ENCODE measurements at regions not wholly inside any gene's neighbourhood (a gene's known extent, or its start where the extent isn't known, plus 50 kb on each side); places are given as distances from the start of the nearest gene placed in this dataset.

DNA sequence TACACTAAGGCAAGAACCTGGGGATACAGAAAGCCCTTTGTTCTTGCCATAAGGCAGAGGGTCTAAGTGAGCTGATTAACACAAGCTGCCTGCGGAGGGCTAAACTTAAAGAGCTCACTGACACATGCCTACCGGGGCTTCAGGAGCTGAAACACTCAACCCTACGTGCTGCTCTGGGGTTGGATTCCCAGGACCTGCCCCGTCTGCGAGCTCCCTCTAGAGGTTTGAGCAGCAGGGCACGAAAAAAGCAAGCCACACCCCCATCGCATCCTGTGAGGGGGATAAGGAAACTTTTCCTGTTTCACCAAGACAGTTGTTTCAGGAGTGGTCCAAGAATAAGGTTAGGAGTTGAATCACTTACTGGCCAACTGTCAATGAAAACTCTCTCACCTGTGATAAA, 562.1 kb downstream of the TMX3 start:
- TF ChIP-seq POLR2AphosphoS5 (IDR thresholded peaks at IDR 0.05) (no peak), EP300 (IDR thresholded peaks at IDR 0.05) (no peak), POLR2A (IDR thresholded peaks at IDR 0.05) (no peak)
- TF ChIP-seq, protein P1, sequence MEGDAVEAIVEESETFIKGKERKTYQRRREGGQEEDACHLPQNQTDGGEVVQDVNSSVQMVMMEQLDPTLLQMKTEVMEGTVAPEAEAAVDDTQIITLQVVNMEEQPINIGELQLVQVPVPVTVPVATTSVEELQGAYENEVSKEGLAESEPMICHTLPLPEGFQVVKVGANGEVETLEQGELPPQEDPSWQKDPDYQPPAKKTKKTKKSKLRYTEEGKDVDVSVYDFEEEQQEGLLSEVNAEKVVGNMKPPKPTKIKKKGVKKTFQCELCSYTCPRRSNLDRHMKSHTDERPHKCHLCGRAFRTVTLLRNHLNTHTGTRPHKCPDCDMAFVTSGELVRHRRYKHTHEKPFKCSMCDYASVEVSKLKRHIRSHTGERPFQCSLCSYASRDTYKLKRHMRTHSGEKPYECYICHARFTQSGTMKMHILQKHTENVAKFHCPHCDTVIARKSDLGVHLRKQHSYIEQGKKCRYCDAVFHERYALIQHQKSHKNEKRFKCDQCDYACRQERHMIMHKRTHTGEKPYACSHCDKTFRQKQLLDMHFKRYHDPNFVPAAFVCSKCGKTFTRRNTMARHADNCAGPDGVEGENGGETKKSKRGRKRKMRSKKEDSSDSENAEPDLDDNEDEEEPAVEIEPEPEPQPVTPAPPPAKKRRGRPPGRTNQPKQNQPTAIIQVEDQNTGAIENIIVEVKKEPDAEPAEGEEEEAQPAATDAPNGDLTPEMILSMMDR (IDR thresholded peaks at IDR 0.05), result no peak

DNA sequence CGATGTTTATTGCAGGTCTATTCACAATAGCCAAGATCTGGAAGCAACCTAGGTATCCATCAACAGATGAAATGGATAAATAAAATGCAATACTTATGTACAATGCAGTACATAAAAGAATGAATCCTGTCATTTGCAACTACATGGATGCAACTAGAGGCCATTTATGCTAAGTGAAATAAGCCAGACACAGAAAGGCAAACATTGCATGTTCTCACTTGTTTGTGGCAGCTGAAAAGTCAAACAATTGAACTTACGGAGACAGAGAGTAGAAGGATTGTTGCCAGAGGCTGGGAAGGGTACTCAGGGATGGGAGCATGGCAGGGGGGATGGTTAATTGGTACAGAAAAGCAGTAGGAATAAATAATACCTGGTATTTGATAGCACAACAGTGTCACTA, 563.9 kb downstream of the TMX3 start:
- Histone ChIP-seq H3K4me1 (no peaks in the 10 kb centered on the region), H3K4me3 (no peak overlapping the region), H3K27ac (no peak overlapping the region), H3K27me3 (no peaks in the 10 kb centered on the region), H3K9me3 (peaks cover 0 to 4% (median 0%) of the 10 kb centered on the region in 4 donors), H3K36me3 (no peaks in the 10 kb centered on the region)
- TF ChIP-seq POLR2AphosphoS5 (IDR thresholded peaks at IDR 0.05), result no peak
- TF ChIP-seq POLR2A (IDR thresholded peaks at IDR 0.05), result no peak
- WGBS, 2 donors, result 61 to 73% methylated on average over 2 of the region's 2 CpGs
- no peak for DNase-seq
- ATAC-seq (ENCODE audit: low FRiP score in 2 of 2), result no peak

More for the DNA sequence above, 562.1 kb downstream of the TMX3 start:
- Histone ChIP-seq H3K9me3 (peaks cover 0 to 4% (median 0%) of the 10 kb centered on the region in 4 donors), H3K4me1 (no peaks in the 10 kb centered on the region), H3K36me3 (no peaks in the 10 kb centered on the region), H3K27me3 (no peaks in the 10 kb centered on the region), H3K4me3 (no peak overlapping the region), H3K27ac (no peak overlapping the region)
- 59 to 69% methylated on average over 7 of the region's 7 CpGs for WGBS, 2 donors
- no peak for ATAC-seq (ENCODE audit: low FRiP score in 2 of 2)
- DNase-seq, result no peak

DNA sequence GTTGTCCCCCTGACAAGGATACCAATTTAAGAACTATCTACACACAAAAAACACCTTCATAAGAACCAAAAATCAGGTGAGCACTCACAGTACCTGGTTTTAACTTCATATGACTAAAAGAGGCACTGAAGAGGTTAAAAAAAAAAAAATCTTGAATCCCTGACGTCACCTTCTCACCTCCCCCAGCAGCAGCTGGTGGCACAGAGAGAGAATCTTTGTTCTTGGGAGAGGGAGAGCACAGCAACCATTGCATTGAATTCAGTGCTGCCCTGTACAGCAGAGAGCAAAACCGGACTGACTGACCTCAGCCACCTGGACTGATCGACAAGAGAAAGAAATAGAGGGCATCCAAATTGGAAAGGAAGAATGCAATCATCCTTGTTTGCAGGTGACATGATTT, 566.0 kb downstream of the TMX3 start:
- WGBS, 2 donors, result 21 to 27% methylated on average over 3 of the region's 3 CpGs
- TF ChIP-seq POLR2AphosphoS5 (IDR thresholded peaks at IDR 0.05) (no peak), POLR2A (IDR thresholded peaks at IDR 0.05) (no peak), EP300 (IDR thresholded peaks at IDR 0.05) (no peak)
- TF ChIP-seq, protein P1 (IDR thresholded peaks at IDR 0.05), result no peak
- Histone ChIP-seq H3K27me3 (no peaks in the 10 kb centered on the region), H3K4me3 (no peak overlapping the region), H3K9me3 (peaks cover 0 to 4% (median 0%) of the 10 kb centered on the region in 4 donors), H3K4me1 (no peaks in the 10 kb centered on the region), H3K27ac (no peak overlapping the region), H3K36me3 (no peaks in the 10 kb centered on the region)
- ATAC-seq (ENCODE audit: low FRiP score in 2 of 2), result no peak
- no peak for DNase-seq

DNA sequence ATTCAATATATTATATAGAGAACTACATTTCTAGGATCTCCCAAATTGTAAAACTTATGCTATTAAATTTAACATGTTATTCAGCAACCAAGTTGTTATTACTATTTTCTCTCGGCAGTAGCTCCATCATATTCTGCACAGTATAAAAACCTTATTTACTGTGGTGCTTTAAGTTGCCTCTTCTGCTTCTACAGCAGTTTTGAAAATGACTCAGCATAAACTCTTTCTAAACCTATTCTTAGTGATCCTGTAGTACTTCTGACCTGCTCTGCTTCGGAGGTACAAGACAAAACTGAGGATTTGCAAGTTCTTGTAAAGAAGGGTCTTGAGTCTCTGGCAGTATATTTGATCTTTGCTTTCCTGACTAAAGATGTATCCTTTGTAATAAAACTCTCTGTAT, 567.2 kb downstream of the TMX3 start:
- Histone ChIP-seq H3K4me3 (no peak overlapping the region), H3K9me3 (peaks cover 0 to 4% (median 0%) of the 10 kb centered on the region in 4 donors), H3K27me3 (no peaks in the 10 kb centered on the region), H3K36me3 (no peaks in the 10 kb centered on the region), H3K27ac (no peak overlapping the region), H3K4me1 (no peaks in the 10 kb centered on the region)
- WGBS, 2 donors, result 70 to 73% methylated on average over 2 of the region's 2 CpGs
- TF ChIP-seq, protein P1 (IDR thresholded peaks at IDR 0.05), result no peak
- TF ChIP-seq POLR2AphosphoS5 (IDR thresholded peaks at IDR 0.05), result no peak
- TF ChIP-seq POLR2A (IDR thresholded peaks at IDR 0.05), result no peak
- no peak for TF ChIP-seq EP300 (IDR thresholded peaks at IDR 0.05)
- DNase-seq (no peak), ATAC-seq (ENCODE audit: low FRiP score in 2 of 2) (no peak)

DNA sequence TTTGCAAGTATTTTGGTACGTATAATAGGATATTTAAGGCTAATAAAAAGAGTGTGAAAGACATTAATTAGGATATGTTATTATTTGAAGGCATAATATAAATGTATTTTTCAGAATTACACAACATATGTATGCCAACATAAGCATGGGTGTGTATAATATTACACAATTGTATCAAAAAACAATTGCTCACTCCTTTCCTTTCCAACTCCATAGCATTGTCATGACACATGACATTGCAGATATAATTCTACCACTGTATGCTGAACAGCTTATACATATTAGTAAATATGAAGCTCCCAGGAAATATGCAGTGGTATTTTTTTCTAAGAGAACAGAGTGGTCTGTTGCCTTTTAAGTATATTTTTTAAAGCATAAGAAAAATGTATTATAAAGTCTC, 593.1 kb downstream of the TMX3 start:
- no peak for DNase-seq

More for the DNA sequence above, 593.1 kb downstream of the TMX3 start:
- H3K9me3 ChIP-seq, result no peaks in the 10 kb centered on the region
- no peak overlapping the region for H3K27ac ChIP-seq
- TF ChIP-seq, protein P1 (IDR thresholded peaks at IDR 0.05), result no peak
- TF ChIP-seq EP300 (IDR thresholded peaks at IDR 0.05) (no peak), POLR2AphosphoS5 (IDR thresholded peaks at IDR 0.05) (no peak), POLR2A (IDR thresholded peaks at IDR 0.05) (no peak)
- H3K36me3 ChIP-seq, result no peaks in the 10 kb centered on the region
- no peak for ATAC-seq (ENCODE audit: low FRiP score in 2 of 2)
- H3K4me1 ChIP-seq, result no peaks in the 10 kb centered on the region
- 81 to 88% methylated on average over 1 of the region's 1 CpG for WGBS, 2 donors
- H3K4me3 ChIP-seq, result no peak overlapping the region
- no peaks in the 10 kb centered on the region for H3K27me3 ChIP-seq

Measured in upper lobe of left lung (tissue), 6 donors.